ENCODE measurements at regions not wholly inside any gene's neighbourhood (a gene's known extent, or its start where the extent isn't known, plus 50 kb on each side); places are given as distances from the start of the nearest gene placed in this dataset.

- TF ChIP-seq EZH2 (IDR thresholded peaks at IDR 0.05; ENCODE audit: low read length) = no peak
- TF ChIP-seq, protein P1, sequence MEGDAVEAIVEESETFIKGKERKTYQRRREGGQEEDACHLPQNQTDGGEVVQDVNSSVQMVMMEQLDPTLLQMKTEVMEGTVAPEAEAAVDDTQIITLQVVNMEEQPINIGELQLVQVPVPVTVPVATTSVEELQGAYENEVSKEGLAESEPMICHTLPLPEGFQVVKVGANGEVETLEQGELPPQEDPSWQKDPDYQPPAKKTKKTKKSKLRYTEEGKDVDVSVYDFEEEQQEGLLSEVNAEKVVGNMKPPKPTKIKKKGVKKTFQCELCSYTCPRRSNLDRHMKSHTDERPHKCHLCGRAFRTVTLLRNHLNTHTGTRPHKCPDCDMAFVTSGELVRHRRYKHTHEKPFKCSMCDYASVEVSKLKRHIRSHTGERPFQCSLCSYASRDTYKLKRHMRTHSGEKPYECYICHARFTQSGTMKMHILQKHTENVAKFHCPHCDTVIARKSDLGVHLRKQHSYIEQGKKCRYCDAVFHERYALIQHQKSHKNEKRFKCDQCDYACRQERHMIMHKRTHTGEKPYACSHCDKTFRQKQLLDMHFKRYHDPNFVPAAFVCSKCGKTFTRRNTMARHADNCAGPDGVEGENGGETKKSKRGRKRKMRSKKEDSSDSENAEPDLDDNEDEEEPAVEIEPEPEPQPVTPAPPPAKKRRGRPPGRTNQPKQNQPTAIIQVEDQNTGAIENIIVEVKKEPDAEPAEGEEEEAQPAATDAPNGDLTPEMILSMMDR (optimal IDR thresholded peaks at IDR 0.05 in 1 of 3, IDR thresholded peaks at IDR 0.05 in 1 of 3, conservative IDR thresholded peaks at IDR 0.05 in 1 of 3; ENCODE audit: extremely low read depth in 1 of 3, insufficient read depth in 2 of 3, low read length in 3 of 3) = no peak
Observed at GRCh38 chr6:84504025-84504424, 260.4 kb downstream of the TBX18 start.

All from keratinocyte (primary cell).